ENCODE measurements at regions not wholly inside any gene's neighbourhood (a gene's known extent, or its start where the extent isn't known, plus 50 kb on each side); places are given as distances from the start of the nearest gene placed in this dataset.

- Histone ChIP-seq H3K4me1 (replicated peaks in 1 of 2) (no peaks in the 10 kb centered on the region), H3K27ac (no peak overlapping the region), H3K9me3 (replicated peaks in 1 of 3) (no peaks in the 10 kb centered on the region), H3K4me3 (no peak overlapping the region), H3K36me3 (replicated peaks in 1 of 2) (no peaks in the 10 kb centered on the region), H3K27me3 (no peaks in the 10 kb centered on the region)
- TF ChIP-seq CTCF (IDR thresholded peaks at IDR 0.05), result no peak
- TF ChIP-seq POLR2A (IDR thresholded peaks at IDR 0.05), result no peak
- intact Hi-C loops (cut with DNase I), result no loop called here
- 80 to 94% (median 84%) methylated on average over 1 of the region's 1 CpG for WGBS, 4 donors
- DNase-seq, result no peak
These were observed 150.4 kb downstream of the ETV1 start for GRCh38 chr7:13839063-13839462.

Small RNA genes in the stretch of these regions (small RNA-seq; reads per million reads assigned to genes)
- gene RN7SKP228, result 0 reads per million in 2 donors
